Panc1 (cell line): ENCODE measurements at regions not wholly inside any gene's neighbourhood (a gene's known extent, or its start where the extent isn't known, plus 50 kb on each side); places are given as distances from the start of the nearest gene placed in this dataset.

Experiments
- ATAC-seq: fragments of 200-7000 bp; cut with Tn5 transposase; 2 replicates; pipeline ENCODE4 v1.9.1; 2020; ENCODE audit warnings: mild to moderate bottlenecking, moderate library complexity
- BruUV-seq: library from RNA; stranded (reverse); fragments of 400-500 nt; replicated peaks from 2 replicates; lab custom pipeline; 2021; lab: Mats Ljungman, UMichigan
- CTCF ChIA-PET: fragments of 300-600 bp; sonication (Branson Sonifier 250); formaldehyde crosslinking; loops from one replicate; lab custom pipeline; 2022; ENCODE audit warnings: antibody characterized with exemption; lab: Charles Lee
- POLR2A ChIA-PET: fragments of 300-600 bp; sonication (Branson Sonifier 250); formaldehyde crosslinking; loops from one replicate; lab custom pipeline; 2022; ENCODE audit warnings: antibody characterized with exemption; lab: Charles Lee
- DNase-seq: peaks from one replicate; pipeline ENCODE4 v3.0.0-alpha.2; 2010; ENCODE audit warnings: low read depth, low spot score
- H3K27ac ChIP-seq: 2 replicates; pipeline ENCODE4 v1.5.1; 2011; ENCODE audit warnings: mild to moderate bottlenecking, low read length, inconsistent platforms
- H3K27me3 ChIP-seq: fragments of 200-500 bp; sonication (Bioruptor generic); 2 replicates; pipeline ENCODE4 v1.6.0; 2014; ENCODE audit warnings: low read length, inconsistent platforms; ENCODE audit not compliant: control insufficient read depth, insufficient read depth
- H3K36me3 ChIP-seq: fragments of 200-500 bp; sonication (Bioruptor generic); 2 replicates; pipeline ENCODE4 v1.5.1; 2014; ENCODE audit warnings: inconsistent platforms, mild to moderate bottlenecking, low read length, moderate library complexity; ENCODE audit not compliant: control insufficient read depth, insufficient read depth
- H3K4me1 ChIP-seq: 2 replicates; pipeline ENCODE4 v1.5.1; 2011; ENCODE audit warnings: inconsistent platforms, mild to moderate bottlenecking, low read length, moderate library complexity; ENCODE audit not compliant: control insufficient read depth, insufficient read depth
- H3K4me3 ChIP-seq, 2 experiments: 2 replicates each; pipeline ENCODE4 v1.5.1; 2011 to 2012; ENCODE audit warnings: low read depth in 2 of 2, low read length in 2 of 2, mild to moderate bottlenecking in 2 of 2, inconsistent platforms in 1 of 2, moderate library complexity in 1 of 2
- H3K9me3 ChIP-seq: fragments of 200-500 bp; sonication (Bioruptor generic); 2 replicates; pipeline ENCODE4 v1.5.1; 2014; ENCODE audit warnings: low read depth, mild to moderate bottlenecking, inconsistent platforms, low read length, moderate library complexity; ENCODE audit not compliant: control insufficient read depth, insufficient read depth
- CTCF ChIP-seq: fragments of 450-650 bp; IDR thresholded peaks from 2 replicates; pipeline ENCODE4 v1.5.1; 2017; ENCODE audit warnings: mild to moderate bottlenecking
- POLR2AphosphoS5 ChIP-seq: IDR thresholded peaks from 2 replicates; pipeline ENCODE4 v1.6.1; 2012; ENCODE audit warnings: mild to moderate bottlenecking, low read depth, low read length, moderate library complexity
- REST ChIP-seq, 2 experiments: IDR thresholded peaks; 2 replicates each; pipeline ENCODE4 v1.6.1; 2011 to 2012; ENCODE audit warnings: low read depth in 2 of 2, control low read depth in 1 of 2, low read length in 1 of 2, mild to moderate bottlenecking in 1 of 2, moderate library complexity in 1 of 2; ENCODE audit not compliant: insufficient read depth in 1 of 2
- SIN3A ChIP-seq: IDR thresholded peaks from 2 replicates; pipeline ENCODE4 v1.6.1; 2012; ENCODE audit warnings: low read depth, mild to moderate bottlenecking, low read length, moderate library complexity, borderline replicate concordance; ENCODE audit not compliant: insufficient read depth
- TCF7L2 ChIP-seq: IDR thresholded peaks from 2 replicates; pipeline ENCODE4 v1.6.1; 2011; ENCODE audit warnings: mild to moderate bottlenecking, low read depth, low read length, inconsistent platforms
- in situ Hi-C: cut with HindIII; loops from 2 replicates; pipeline ENCODE4 v1.10.0; 2016; ENCODE audit warnings: low sequenced_read_pairs, low pct_unique_long_range_greater_than_20kb
- intact Hi-C: fragments of 100-400 bp; cut with micrococcal nuclease; formaldehyde crosslinking; loops from one replicate; pipeline ENCODE4 v1.10.0; 2022; ENCODE audit not compliant: unreplicated experiment

GRCh38 chr5:141747152-141748141 lies 65.4 kb upstream of the ARAP3 start:
- ChIA-PET CTCF (interaction anchor here (0.6 kb wide), 2 partner anchors 27 to 420 kb away, joined by 3 to 9 read pairs; no protein-coding TSS in a partner anchor), POLR2A (interaction anchor here (0.6 kb wide), 1 partner anchor 1041 kb away, joined by 6 read pairs; no protein-coding TSS in a partner anchor)
- intact Hi-C loops: no loop called here
- TF ChIP-seq TCF7L2: no peak
- no peak for TF ChIP-seq SIN3A
- no peak for TF ChIP-seq REST (IDR thresholded peaks at IDR 0.05; ENCODE audit: insufficient read depth in 1 of 2, low read depth in 2 of 2, low read length in 1 of 2)
- no peak for TF ChIP-seq CTCF
- no peak for TF ChIP-seq POLR2AphosphoS5
- in situ Hi-C loops: no loop called here
- Histone ChIP-seq H3K27me3 (peaks cover 14% of the 10 kb centered on the region), H3K27ac (no peak overlapping the region), H3K36me3 (no peaks in the 10 kb centered on the region), H3K9me3 (no peaks in the 10 kb centered on the region), H3K4me1 (no peaks in the 10 kb centered on the region), H3K4me3 (no peak overlapping the region)
- BruUV-seq: no TSS peak
- DNase-seq (no peak), ATAC-seq (peak; percentile 62)

DNA sequence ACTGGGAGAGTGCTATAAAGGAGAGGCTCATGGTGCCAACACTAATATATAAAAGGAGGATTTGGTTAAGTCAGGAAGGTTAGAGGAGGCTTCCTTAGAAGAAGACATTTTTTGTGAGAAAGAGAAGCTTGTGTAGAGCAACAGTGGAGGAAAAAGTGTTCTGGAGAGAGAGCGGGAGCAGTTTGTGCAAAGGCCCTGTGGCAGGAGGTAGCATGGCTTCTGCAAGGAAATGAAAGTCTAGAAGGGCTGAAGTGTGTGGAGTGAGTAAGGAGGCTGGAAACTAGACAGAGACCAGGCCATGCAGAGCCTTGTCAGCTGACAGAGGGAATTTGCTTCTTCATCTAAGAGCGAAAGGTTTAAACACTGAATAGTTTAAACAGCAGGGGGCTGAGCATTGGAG lies 64.4 kb upstream of the ARAP3 start:
- ChIA-PET CTCF (no interaction called here), POLR2A (no interaction called here)

More for the DNA sequence above, 64.4 kb upstream of the ARAP3 start:
- no peak for DNase-seq
- BruUV-seq: no TSS peak
- Histone ChIP-seq H3K9me3 (no peaks in the 10 kb centered on the region), H3K4me3 (no peak overlapping the region), H3K27me3 (peaks cover 9% of the 10 kb centered on the region), H3K4me1 (no peaks in the 10 kb centered on the region), H3K36me3 (no peaks in the 10 kb centered on the region), H3K27ac (no peak overlapping the region)
- no peak for TF ChIP-seq CTCF
- no peak for TF ChIP-seq TCF7L2
- no peak for TF ChIP-seq POLR2AphosphoS5
- no peak for TF ChIP-seq SIN3A
- no peak for TF ChIP-seq REST (IDR thresholded peaks at IDR 0.05; ENCODE audit: insufficient read depth in 1 of 2, low read depth in 2 of 2, low read length in 1 of 2)
- ATAC-seq: no peak
- intact Hi-C loops (no loop called here), in situ Hi-C loops (no loop called here)
